H9 (cell line): ENCODE measurements at regions not wholly inside any gene's neighbourhood (a gene's known extent, or its start where the extent isn't known, plus 50 kb on each side); places are given as distances from the start of the nearest gene placed in this dataset.

Source experiments
- DNase-seq: peaks from one replicate; pipeline ENCODE4 v3.0.0-alpha.2; 2017
- H2AFZ ChIP-seq: one replicate; pipeline ENCODE4 v1.6.1; 2013; ENCODE audit warnings: mild to moderate bottlenecking, low read length, control low read depth, moderate library complexity
- H2AK5ac ChIP-seq: 2 replicates; pipeline ENCODE4 v1.6.1; 2013; ENCODE audit warnings: low read length, control low read depth, mixed read lengths; ENCODE audit not compliant: insufficient read length
- H2BK120ac ChIP-seq: one replicate; pipeline ENCODE4 v1.6.1; 2013; ENCODE audit warnings: low read depth, mild to moderate bottlenecking, low read length, control low read depth, inconsistent platforms; ENCODE audit not compliant: poor library complexity, severe bottlenecking
- H2BK12ac ChIP-seq: 2 replicates; pipeline ENCODE4 v1.6.1; 2013; ENCODE audit warnings: low read length, control low read depth, mixed read lengths, low read depth; ENCODE audit not compliant: insufficient read length
- H2BK15ac ChIP-seq: 2 replicates; pipeline ENCODE4 v1.6.1; 2013; ENCODE audit warnings: low read depth, low read length, control low read depth
- H2BK20ac ChIP-seq: one replicate; pipeline ENCODE4 v1.6.1; 2013; ENCODE audit warnings: low read depth, mild to moderate bottlenecking, low read length, control low read depth, inconsistent platforms; ENCODE audit not compliant: poor library complexity, severe bottlenecking
- H2BK5ac ChIP-seq: 2 replicates; pipeline ENCODE4 v1.6.1; 2013; ENCODE audit warnings: low read length, control low read depth, mixed read lengths; ENCODE audit not compliant: insufficient read length
- H3K14ac ChIP-seq: 2 replicates; pipeline ENCODE4 v1.6.1; 2013; ENCODE audit warnings: low read length, control low read depth; ENCODE audit not compliant: insufficient read depth
- H3K18ac ChIP-seq: 2 replicates; pipeline ENCODE4 v1.6.1; 2013; ENCODE audit warnings: low read depth, mild to moderate bottlenecking, mixed read lengths, low read length, control low read depth; ENCODE audit not compliant: insufficient read length
- H3K23ac ChIP-seq: 2 replicates; pipeline ENCODE4 v1.6.1; 2013; ENCODE audit warnings: low read length, control low read depth, mixed read lengths, low read depth; ENCODE audit not compliant: insufficient read length
- H3K23me2 ChIP-seq: 2 replicates; pipeline ENCODE4 v1.6.1; 2013; ENCODE audit warnings: low read depth, mild to moderate bottlenecking, mixed read lengths, low read length, control low read depth; ENCODE audit not compliant: insufficient read length, poor library complexity, severe bottlenecking
- H3K27ac ChIP-seq: 2 replicates; pipeline ENCODE4 v1.5.1; 2013; ENCODE audit warnings: low read length, control low read depth, mixed read lengths, low read depth; ENCODE audit not compliant: insufficient read length
- H3K27me3 ChIP-seq: 2 replicates; pipeline ENCODE4 v1.6.1; 2013; ENCODE audit warnings: low read length, control low read depth, inconsistent platforms; ENCODE audit not compliant: insufficient read depth
- H3K4ac ChIP-seq: 2 replicates; pipeline ENCODE4 v1.6.1; 2013; ENCODE audit warnings: low read depth, mild to moderate bottlenecking, control low read depth, inconsistent platforms, low read length, moderate library complexity
- H3K4me1 ChIP-seq: 2 replicates; pipeline ENCODE4 v1.6.1; 2013; ENCODE audit warnings: low read length, control low read depth, inconsistent platforms; ENCODE audit not compliant: insufficient read depth
- H3K4me2 ChIP-seq: 2 replicates; pipeline ENCODE4 v1.6.1; 2013; ENCODE audit warnings: low read length, control low read depth, mixed read lengths; ENCODE audit not compliant: insufficient read length, insufficient read depth
- H3K56ac ChIP-seq: 2 replicates; pipeline ENCODE4 v1.6.1; 2013; ENCODE audit warnings: low read depth, mild to moderate bottlenecking, mixed read lengths, low read length, control low read depth; ENCODE audit not compliant: insufficient read length
- H3K79me1 ChIP-seq: 2 replicates; pipeline ENCODE4 v1.6.1; 2013; ENCODE audit warnings: low read depth, mild to moderate bottlenecking, moderate library complexity, low read length, control low read depth, inconsistent platforms; ENCODE audit not compliant: insufficient read depth, poor library complexity, severe bottlenecking
- H3K79me2 ChIP-seq: 2 replicates; pipeline ENCODE4 v1.6.1; 2013; ENCODE audit warnings: low read length, control low read depth, inconsistent platforms; ENCODE audit not compliant: insufficient read depth
- H3K9ac ChIP-seq: 2 replicates; pipeline ENCODE4 v1.6.1; 2013; ENCODE audit warnings: low read length, control low read depth, mixed read lengths; ENCODE audit not compliant: insufficient read length; ENCODE audit errors: extremely low read depth
- H3K9me3 ChIP-seq: one replicate; pipeline ENCODE4 v1.6.1; 2013; ENCODE audit warnings: low read depth, low read length, inconsistent platforms; ENCODE audit not compliant: control insufficient read depth
- H3T11ph ChIP-seq: one replicate; pipeline ENCODE4 v1.6.1; 2013; ENCODE audit warnings: mild to moderate bottlenecking, low read length, control low read depth, inconsistent platforms
- H4K20me1 ChIP-seq: one replicate; pipeline ENCODE4 v1.6.1; 2013; ENCODE audit not compliant: control insufficient read depth, insufficient read length, insufficient read depth
- H4K5ac ChIP-seq: 2 replicates; pipeline ENCODE4 v1.6.1; 2013; ENCODE audit warnings: low read depth, mild to moderate bottlenecking, mixed read lengths, low read length, control low read depth; ENCODE audit not compliant: insufficient read length
- H4K8ac ChIP-seq: replicated peaks from 2 replicates; pipeline ENCODE4 v1.6.1; 2013; ENCODE audit warnings: low read length, control low read depth, mixed read lengths, low read depth; ENCODE audit not compliant: insufficient read length
- H4K91ac ChIP-seq: 2 replicates; pipeline ENCODE4 v1.6.1; 2013; ENCODE audit warnings: low read depth, mild to moderate bottlenecking, moderate library complexity, mixed read lengths, low read length, control low read depth; ENCODE audit not compliant: insufficient read length
- H3K27ac Mint-ChIP-seq, 3 experiments: 2 replicates in 2 of 3; 3 replicates in 1 of 3; pipeline ENCODE4 v1.8.0; 2020 to 2021; ENCODE audit warnings: mixed read lengths in 3 of 3, mild to moderate bottlenecking in 1 of 3, moderate library complexity in 1 of 3
- H3K27me3 Mint-ChIP-seq: 2 replicates; pipeline ENCODE4 v1.8.0; 2021; ENCODE audit warnings: low read depth, mild to moderate bottlenecking, moderate library complexity, mixed read lengths
- H3K36me3 Mint-ChIP-seq, 3 experiments: 2 replicates in 2 of 3; 3 replicates in 1 of 3; pipeline ENCODE4 v1.8.0; 2020 to 2021; ENCODE audit warnings: low read depth in 3 of 3, mixed read lengths in 3 of 3; ENCODE audit not compliant: insufficient read depth in 1 of 3
- H3K4me1 Mint-ChIP-seq, 2 experiments: 2 replicates each; pipeline ENCODE4 v1.8.0; 2020; ENCODE audit warnings: mixed read lengths in 2 of 2
- H3K4me3 Mint-ChIP-seq, 2 experiments: 2 replicates in 1 of 2; 3 replicates in 1 of 2; pipeline ENCODE4 v1.8.0; 2020 to 2021; ENCODE audit warnings: mild to moderate bottlenecking in 2 of 2, mixed read lengths in 2 of 2, moderate library complexity in 1 of 2
- H3K9me3 Mint-ChIP-seq, 2 experiments: 2 replicates in 1 of 2; 3 replicates in 1 of 2; pipeline ENCODE4 v1.8.0; 2020; ENCODE audit warnings: mild to moderate bottlenecking in 2 of 2, mixed read lengths in 2 of 2, moderate library complexity in 1 of 2
- CTCF ChIP-seq: fragments of 200-600 bp; sonication (generic); conservative IDR thresholded peaks from 3 replicates; pipeline ENCODE4 v1.8.0; 2021; ENCODE audit warnings: antibody characterized with exemption, mild to moderate bottlenecking

GRCh38 chrX:122440832-122441231 lies 743.2 kb upstream of the GRIA3 start:
- H2BK12ac ChIP-seq = no peak overlapping the region
- Mint-ChIP-seq H3K27ac (no peak overlapping the region), H3K9me3 (peaks cover 13 to 73% of the 10 kb centered on the region in 2 experiments), H3K27me3 (no peaks in the 10 kb centered on the region; the same call in 1 of the 2 replicates), H3K4me1 (no peaks in the 10 kb centered on the region), H3K36me3 (peaks cover 3 to 4% (median 3%) of the 10 kb centered on the region in 3 experiments; a peak in 2 of 7 replicates), H3K4me3 (no peak overlapping the region)
- H2BK15ac ChIP-seq = no peak overlapping the region
- H2BK120ac ChIP-seq = no peak overlapping the region
- H3K56ac ChIP-seq = no peak overlapping the region
- H3K18ac ChIP-seq = no peak overlapping the region
- H3K4me1 ChIP-seq = no peaks in the 10 kb centered on the region
- no peak overlapping the region for H4K91ac ChIP-seq
- H3K27me3 ChIP-seq = no peaks in the 10 kb centered on the region
- no peak overlapping the region for H2AK5ac ChIP-seq
- no peaks in the 10 kb centered on the region for H3K79me1 ChIP-seq
- no peak overlapping the region for H3K23ac ChIP-seq
- H4K5ac ChIP-seq = no peak overlapping the region
- H3T11ph ChIP-seq = no peak overlapping the region
- no peak for TF ChIP-seq CTCF
- H3K9ac ChIP-seq = no peak overlapping the region
- H2AFZ ChIP-seq = no peak overlapping the region
- no peaks in the 10 kb centered on the region for H3K23me2 ChIP-seq
- H3K9me3 ChIP-seq = peaks cover 32% of the 10 kb centered on the region
- no peaks in the 10 kb centered on the region for H4K20me1 ChIP-seq
- H4K8ac ChIP-seq = no peak overlapping the region
- no peak overlapping the region for H2BK5ac ChIP-seq
- no peak for DNase-seq
- no peak overlapping the region for H2BK20ac ChIP-seq
- no peak overlapping the region for H3K27ac ChIP-seq
- no peak overlapping the region for H3K4me2 ChIP-seq
- no peak overlapping the region for H3K4ac ChIP-seq
- H3K14ac ChIP-seq = no peak overlapping the region
- H3K79me2 ChIP-seq = no peaks in the 10 kb centered on the region
